T1000 (cell line): ENCODE measurements at regions not wholly inside any gene's neighbourhood (a gene's known extent, or its start where the extent isn't known, plus 50 kb on each side); places are given as distances from the start of the nearest gene placed in this dataset.
"Not testable (repeated sequence)": the region's sequence is repeated elsewhere in the genome, so short reads cannot be mapped to it uniquely, and the experiment has no call there.

Experiments used
- DNase-seq: peaks from one replicate; lab custom pipeline; 2025; ENCODE audit warnings: mixed read lengths; lab: John Stamatoyannopoulos, UW

- DNase-seq = no peak
Observed at GRCh38 chr22:49015459-49015858, 812.2 kb downstream of the BRD1 start.

GRCh38 chr22:49014227-49015201 lies 813.2 kb downstream of the BRD1 start:
- no peak for DNase-seq

- DNase-seq = no peak
Observed at GRCh38 chr22:49013707-49014106, 814.0 kb downstream of the BRD1 start.

- no peak for DNase-seq
Observed at GRCh38 chr22:49012712-49013395, 814.8 kb downstream of the BRD1 start.

GRCh38 chr22:49011769-49012648 lies 815.7 kb downstream of the BRD1 start:
- DNase-seq = no peak

- no peak for DNase-seq
Observed at GRCh38 chr22:49011379-49011768, 816.3 kb downstream of the BRD1 start.

GRCh38 chr22:49010901-49011300 lies 816.8 kb downstream of the BRD1 start:
- no peak for DNase-seq

- DNase-seq = no peak
Observed at GRCh38 chr22:49010070-49010863, 817.4 kb downstream of the BRD1 start.

GRCh38 chr22:49009359-49010063 lies 818.2 kb downstream of the BRD1 start:
- no peak for DNase-seq

- no peak for DNase-seq
Observed at GRCh38 chr22:49008682-49009235, 818.9 kb downstream of the BRD1 start.

GRCh38 chr22:49007013-49007653 lies 820.5 kb downstream of the BRD1 start:
- no peak for DNase-seq

GRCh38 chr22:49006207-49007012 lies 821.3 kb downstream of the BRD1 start:
- no peak for DNase-seq

- DNase-seq = no peak
Observed at GRCh38 chr22:49005557-49005956, 822.1 kb downstream of the BRD1 start.

- DNase-seq = no peak
Observed at GRCh38 chr22:49004484-49005399, 822.9 kb downstream of the BRD1 start.

- DNase-seq = not testable (repeated sequence)
Observed at GRCh38 chr22:48997605-48998004, 830.1 kb downstream of the BRD1 start.

GRCh38 chr22:48993655-48994054 lies 834.0 kb downstream of the BRD1 start:
- DNase-seq = no peak

GRCh38 chr22:48984639-48985038 lies 843.0 kb downstream of the BRD1 start:
- no peak for DNase-seq
